ENCODE measurements at regions not wholly inside any gene's neighbourhood (a gene's known extent, or its start where the extent isn't known, plus 50 kb on each side); places are given as distances from the start of the nearest gene placed in this dataset.

DNA sequence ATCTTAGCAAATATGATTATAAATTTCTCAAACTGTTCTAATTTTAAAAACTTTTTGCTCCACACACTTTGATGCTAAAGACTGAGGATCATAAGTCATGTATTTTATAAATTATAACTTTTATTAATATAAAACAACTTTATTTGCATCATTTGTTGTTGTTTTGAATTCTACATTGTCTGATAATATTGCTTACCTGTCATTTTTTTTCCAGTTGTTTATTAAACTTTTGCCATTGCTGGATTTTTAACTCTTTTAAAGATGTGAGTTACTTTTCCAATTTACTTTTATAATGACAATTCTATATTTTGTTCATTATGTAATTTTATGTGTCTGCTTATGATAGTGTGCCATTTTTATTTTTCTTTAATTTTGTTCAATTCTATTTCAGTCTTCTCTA, 2071.2 kb upstream of the C9orf72 start (continued):
- TF ChIP-seq, protein P1, sequence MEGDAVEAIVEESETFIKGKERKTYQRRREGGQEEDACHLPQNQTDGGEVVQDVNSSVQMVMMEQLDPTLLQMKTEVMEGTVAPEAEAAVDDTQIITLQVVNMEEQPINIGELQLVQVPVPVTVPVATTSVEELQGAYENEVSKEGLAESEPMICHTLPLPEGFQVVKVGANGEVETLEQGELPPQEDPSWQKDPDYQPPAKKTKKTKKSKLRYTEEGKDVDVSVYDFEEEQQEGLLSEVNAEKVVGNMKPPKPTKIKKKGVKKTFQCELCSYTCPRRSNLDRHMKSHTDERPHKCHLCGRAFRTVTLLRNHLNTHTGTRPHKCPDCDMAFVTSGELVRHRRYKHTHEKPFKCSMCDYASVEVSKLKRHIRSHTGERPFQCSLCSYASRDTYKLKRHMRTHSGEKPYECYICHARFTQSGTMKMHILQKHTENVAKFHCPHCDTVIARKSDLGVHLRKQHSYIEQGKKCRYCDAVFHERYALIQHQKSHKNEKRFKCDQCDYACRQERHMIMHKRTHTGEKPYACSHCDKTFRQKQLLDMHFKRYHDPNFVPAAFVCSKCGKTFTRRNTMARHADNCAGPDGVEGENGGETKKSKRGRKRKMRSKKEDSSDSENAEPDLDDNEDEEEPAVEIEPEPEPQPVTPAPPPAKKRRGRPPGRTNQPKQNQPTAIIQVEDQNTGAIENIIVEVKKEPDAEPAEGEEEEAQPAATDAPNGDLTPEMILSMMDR (IDR thresholded peaks at IDR 0.05 in 2 of 3, conservative IDR thresholded peaks at IDR 0.05 in 1 of 3; ENCODE audit: borderline replicate concordance in 1 of 3, insufficient read depth in 1 of 3, low read depth in 2 of 3, low read length in 2 of 3) = no peak
- no peak for TF ChIP-seq ELF1 (IDR thresholded peaks at IDR 0.05; ENCODE audit: borderline replicate concordance, low read depth)
- TF ChIP-seq ZFX (IDR thresholded peaks at IDR 0.05) = no peak
- TF ChIP-seq, protein P2, sequence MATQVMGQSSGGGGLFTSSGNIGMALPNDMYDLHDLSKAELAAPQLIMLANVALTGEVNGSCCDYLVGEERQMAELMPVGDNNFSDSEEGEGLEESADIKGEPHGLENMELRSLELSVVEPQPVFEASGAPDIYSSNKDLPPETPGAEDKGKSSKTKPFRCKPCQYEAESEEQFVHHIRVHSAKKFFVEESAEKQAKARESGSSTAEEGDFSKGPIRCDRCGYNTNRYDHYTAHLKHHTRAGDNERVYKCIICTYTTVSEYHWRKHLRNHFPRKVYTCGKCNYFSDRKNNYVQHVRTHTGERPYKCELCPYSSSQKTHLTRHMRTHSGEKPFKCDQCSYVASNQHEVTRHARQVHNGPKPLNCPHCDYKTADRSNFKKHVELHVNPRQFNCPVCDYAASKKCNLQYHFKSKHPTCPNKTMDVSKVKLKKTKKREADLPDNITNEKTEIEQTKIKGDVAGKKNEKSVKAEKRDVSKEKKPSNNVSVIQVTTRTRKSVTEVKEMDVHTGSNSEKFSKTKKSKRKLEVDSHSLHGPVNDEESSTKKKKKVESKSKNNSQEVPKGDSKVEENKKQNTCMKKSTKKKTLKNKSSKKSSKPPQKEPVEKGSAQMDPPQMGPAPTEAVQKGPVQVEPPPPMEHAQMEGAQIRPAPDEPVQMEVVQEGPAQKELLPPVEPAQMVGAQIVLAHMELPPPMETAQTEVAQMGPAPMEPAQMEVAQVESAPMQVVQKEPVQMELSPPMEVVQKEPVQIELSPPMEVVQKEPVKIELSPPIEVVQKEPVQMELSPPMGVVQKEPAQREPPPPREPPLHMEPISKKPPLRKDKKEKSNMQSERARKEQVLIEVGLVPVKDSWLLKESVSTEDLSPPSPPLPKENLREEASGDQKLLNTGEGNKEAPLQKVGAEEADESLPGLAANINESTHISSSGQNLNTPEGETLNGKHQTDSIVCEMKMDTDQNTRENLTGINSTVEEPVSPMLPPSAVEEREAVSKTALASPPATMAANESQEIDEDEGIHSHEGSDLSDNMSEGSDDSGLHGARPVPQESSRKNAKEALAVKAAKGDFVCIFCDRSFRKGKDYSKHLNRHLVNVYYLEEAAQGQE (IDR thresholded peaks at IDR 0.05; ENCODE audit: low read depth) = no peak
- TF ChIP-seq, protein P3, sequence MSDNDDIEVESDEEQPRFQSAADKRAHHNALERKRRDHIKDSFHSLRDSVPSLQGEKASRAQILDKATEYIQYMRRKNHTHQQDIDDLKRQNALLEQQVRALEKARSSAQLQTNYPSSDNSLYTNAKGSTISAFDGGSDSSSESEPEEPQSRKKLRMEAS (IDR thresholded peaks at IDR 0.05) = no peak

DNA sequence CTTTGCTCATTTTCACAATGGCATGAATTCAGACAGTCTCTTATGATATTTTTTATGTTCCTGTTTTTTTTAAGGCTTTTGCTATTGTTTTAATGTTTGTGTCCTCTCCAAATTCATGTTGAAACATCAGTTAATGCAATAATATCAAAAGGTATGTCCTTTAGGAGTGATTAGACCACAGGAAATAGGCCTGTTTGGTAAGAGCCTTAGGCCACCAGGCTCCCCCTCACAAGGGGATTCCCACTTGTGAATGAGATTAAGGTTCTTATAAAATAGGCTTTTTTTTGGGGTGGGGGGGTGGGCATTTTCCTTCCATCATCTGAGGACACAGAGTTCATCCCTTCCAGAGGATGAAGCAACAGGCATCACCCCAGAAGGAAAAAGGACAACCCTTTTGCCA, 2074.2 kb upstream of the C9orf72 start:
- BruUV-seq (replicated peaks) = no TSS peak
- TF ChIP-seq, protein P4, sequence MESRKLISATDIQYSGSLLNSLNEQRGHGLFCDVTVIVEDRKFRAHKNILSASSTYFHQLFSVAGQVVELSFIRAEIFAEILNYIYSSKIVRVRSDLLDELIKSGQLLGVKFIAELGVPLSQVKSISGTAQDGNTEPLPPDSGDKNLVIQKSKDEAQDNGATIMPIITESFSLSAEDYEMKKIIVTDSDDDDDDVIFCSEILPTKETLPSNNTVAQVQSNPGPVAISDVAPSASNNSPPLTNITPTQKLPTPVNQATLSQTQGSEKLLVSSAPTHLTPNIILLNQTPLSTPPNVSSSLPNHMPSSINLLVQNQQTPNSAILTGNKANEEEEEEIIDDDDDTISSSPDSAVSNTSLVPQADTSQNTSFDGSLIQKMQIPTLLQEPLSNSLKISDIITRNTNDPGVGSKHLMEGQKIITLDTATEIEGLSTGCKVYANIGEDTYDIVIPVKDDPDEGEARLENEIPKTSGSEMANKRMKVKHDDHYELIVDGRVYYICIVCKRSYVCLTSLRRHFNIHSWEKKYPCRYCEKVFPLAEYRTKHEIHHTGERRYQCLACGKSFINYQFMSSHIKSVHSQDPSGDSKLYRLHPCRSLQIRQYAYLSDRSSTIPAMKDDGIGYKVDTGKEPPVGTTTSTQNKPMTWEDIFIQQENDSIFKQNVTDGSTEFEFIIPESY (IDR thresholded peaks at IDR 0.05; ENCODE audit: extremely low read depth, insufficient replicate concordance, low read length) = no peak
- TF ChIP-seq ELF1 (IDR thresholded peaks at IDR 0.05; ENCODE audit: borderline replicate concordance, low read depth) = no peak
- TF ChIP-seq YY1 (IDR thresholded peaks at IDR 0.05; ENCODE audit: extremely low read depth, insufficient replicate concordance, low read depth, low read length) = no peak
- TF ChIP-seq, protein P5, sequence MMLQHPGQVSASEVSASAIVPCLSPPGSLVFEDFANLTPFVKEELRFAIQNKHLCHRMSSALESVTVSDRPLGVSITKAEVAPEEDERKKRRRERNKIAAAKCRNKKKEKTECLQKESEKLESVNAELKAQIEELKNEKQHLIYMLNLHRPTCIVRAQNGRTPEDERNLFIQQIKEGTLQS (IDR thresholded peaks at IDR 0.05) = no peak
- no peak for TF ChIP-seq CBX3 (IDR thresholded peaks at IDR 0.05; ENCODE audit: low read depth)
- no peak for TF ChIP-seq TCF7L2 (IDR thresholded peaks at IDR 0.05; ENCODE audit: borderline replicate concordance, extremely low read depth, insufficient read depth, insufficient read length)
- no peak for TF ChIP-seq POLR2A (IDR thresholded peaks at IDR 0.05; ENCODE audit: borderline replicate concordance, extremely low read depth, insufficient read depth, insufficient read length)
- TF ChIP-seq FOSL1 (IDR thresholded peaks at IDR 0.05; ENCODE audit: low read depth) = no peak
- DNase-seq (ENCODE audit: low read depth, low spot score) (no peak), ATAC-seq (no peak)
- CTCF ChIA-PET = no interaction called here
- Histone ChIP-seq H2AFZ (ENCODE audit: low read depth, low read length, poor library complexity, severe bottlenecking) (no peak overlapping the region), H3K9me2 (ENCODE audit: insufficient read depth) (no peaks in the 10 kb centered on the region), H3K36me3 (ENCODE audit: control insufficient read depth in 1 of 2, insufficient read depth in 2 of 2, low read length in 2 of 2) (no peaks in the 10 kb centered on the region), H4K20me1 (ENCODE audit: insufficient read depth) (no peaks in the 10 kb centered on the region), H3K9ac (ENCODE audit: low read length) (no peak overlapping the region), H3K4me1 (ENCODE audit: control insufficient read depth in 1 of 2, insufficient read depth in 2 of 2, low read length in 2 of 2) (no peaks in the 10 kb centered on the region), H3K27ac (ENCODE audit: low read depth, low read length) (no peak overlapping the region), H3K79me2 (ENCODE audit: insufficient read depth, low read length) (no peaks in the 10 kb centered on the region), H3K27me3 (ENCODE audit: insufficient read depth, low read length) (no peaks in the 10 kb centered on the region), H3K4me3 (replicated peaks in 1 of 2; ENCODE audit: low read depth in 1 of 2, low read length in 2 of 2) (no peak overlapping the region), H3K4me2 (ENCODE audit: low read length) (no peak overlapping the region), H3K9me3 (ENCODE audit: control insufficient read depth in 1 of 2, insufficient read depth in 1 of 2, low read depth in 1 of 2, low read length in 2 of 2) (no peaks in the 10 kb centered on the region; a peak in 1 of 4 replicates)
- POLR2A ChIA-PET = no interaction called here
- intact Hi-C loops (cut with micrococcal nuclease) = no loop called here
- RAD21 ChIA-PET (ENCODE audit: low non-redundant PET in 1 of 2, low total read pairs in 2 of 2, uncharacterized antibody in 2 of 2, unreplicated experiment in 2 of 2) = no interaction called here
